A673 (cell line): ENCODE measurements at regions not wholly inside any gene's neighbourhood (a gene's known extent, or its start where the extent isn't known, plus 50 kb on each side); places are given as distances from the start of the nearest gene placed in this dataset.

Experiments used
- BruUV-seq: library from RNA; stranded (reverse); fragments of 400-500 nt; replicated peaks from 2 replicates; lab custom pipeline; 2021; lab: Mats Ljungman, UMichigan
- CTCF ChIA-PET: fragments of 300-600 bp; sonication (Branson Sonifier 250); formaldehyde crosslinking; loops from one replicate; lab custom pipeline; 2022; ENCODE audit warnings: antibody characterized with exemption; lab: Charles Lee
- POLR2A ChIA-PET: fragments of 300-600 bp; sonication (Branson Sonifier 250); formaldehyde crosslinking; loops from one replicate; lab custom pipeline; 2022; ENCODE audit warnings: antibody characterized with exemption; ENCODE audit not compliant: low non-redundant PET; lab: Charles Lee
- DNase-seq: peaks from one replicate; pipeline ENCODE4 v3.0.0-alpha.2; 2015; ENCODE audit warnings: low spot score
- H3K27ac ChIP-seq: fragments of 200-600 bp; sonication (generic); 2 replicates; pipeline ENCODE4 v1.5.1; 2016; ENCODE audit warnings: mixed run types, low read depth, mild to moderate bottlenecking, mixed read lengths, antibody characterized with exemption, low read length; ENCODE audit not compliant: poor library complexity, severe bottlenecking
- H3K27me3 ChIP-seq: fragments of 200-600 bp; sonication (generic); replicated peaks from 2 replicates; pipeline ENCODE4 v1.6.1; 2017; ENCODE audit warnings: mixed run types, low read depth, mild to moderate bottlenecking, mixed read lengths, antibody characterized with exemption, low read length; ENCODE audit not compliant: insufficient read depth, poor library complexity
- H3K36me3 ChIP-seq: fragments of 200-600 bp; sonication (generic); 2 replicates; pipeline ENCODE4 v1.6.1; 2016; ENCODE audit warnings: mixed run types, mild to moderate bottlenecking, mixed read lengths, antibody characterized with exemption, low read length; ENCODE audit not compliant: insufficient read depth, poor library complexity, severe bottlenecking
- H3K4me1 ChIP-seq: fragments of 200-600 bp; sonication (generic); 2 replicates; pipeline ENCODE4 v1.6.1; 2017; ENCODE audit warnings: mixed run types, mild to moderate bottlenecking, mixed read lengths, antibody characterized with exemption, low read length; ENCODE audit not compliant: insufficient read depth, poor library complexity, severe bottlenecking
- H3K4me3 ChIP-seq: fragments of 200-600 bp; sonication (generic); 2 replicates; pipeline ENCODE4 v1.5.1; 2016; ENCODE audit warnings: low read depth, mixed run types, mild to moderate bottlenecking, mixed read lengths, low read length; ENCODE audit not compliant: poor library complexity, severe bottlenecking
- H3K9me3 ChIP-seq: fragments of 200-600 bp; sonication (generic); 2 replicates; pipeline ENCODE4 v1.6.1; 2016; ENCODE audit warnings: mixed run types, low read depth, mild to moderate bottlenecking, mixed read lengths, antibody characterized with exemption, low read length; ENCODE audit not compliant: poor library complexity, severe bottlenecking
- EZH2 ChIP-seq: fragments of 200-600 bp; sonication (generic); IDR thresholded peaks from 2 replicates; pipeline ENCODE4 v1.6.1; 2017; ENCODE audit warnings: borderline replicate concordance, low read depth, mild to moderate bottlenecking, mixed read lengths, antibody characterized with exemption, low read length; ENCODE audit not compliant: poor library complexity, severe bottlenecking
- intact Hi-C: fragments of 100-400 bp; cut with micrococcal nuclease; formaldehyde crosslinking; loops from one replicate; pipeline ENCODE4 v1.10.0; 2022; ENCODE audit not compliant: unreplicated experiment
- TF ChIP-seq, protein P1 (sequence below): fragments of 300-800, 200-600 bp; sonication (generic); conservative IDR thresholded peaks from 2 replicates; pipeline ENCODE4 v1.5.1; 2017; ENCODE audit warnings: low read depth, mild to moderate bottlenecking, antibody characterized with exemption, low read length, moderate library complexity, mixed read lengths

DNA sequence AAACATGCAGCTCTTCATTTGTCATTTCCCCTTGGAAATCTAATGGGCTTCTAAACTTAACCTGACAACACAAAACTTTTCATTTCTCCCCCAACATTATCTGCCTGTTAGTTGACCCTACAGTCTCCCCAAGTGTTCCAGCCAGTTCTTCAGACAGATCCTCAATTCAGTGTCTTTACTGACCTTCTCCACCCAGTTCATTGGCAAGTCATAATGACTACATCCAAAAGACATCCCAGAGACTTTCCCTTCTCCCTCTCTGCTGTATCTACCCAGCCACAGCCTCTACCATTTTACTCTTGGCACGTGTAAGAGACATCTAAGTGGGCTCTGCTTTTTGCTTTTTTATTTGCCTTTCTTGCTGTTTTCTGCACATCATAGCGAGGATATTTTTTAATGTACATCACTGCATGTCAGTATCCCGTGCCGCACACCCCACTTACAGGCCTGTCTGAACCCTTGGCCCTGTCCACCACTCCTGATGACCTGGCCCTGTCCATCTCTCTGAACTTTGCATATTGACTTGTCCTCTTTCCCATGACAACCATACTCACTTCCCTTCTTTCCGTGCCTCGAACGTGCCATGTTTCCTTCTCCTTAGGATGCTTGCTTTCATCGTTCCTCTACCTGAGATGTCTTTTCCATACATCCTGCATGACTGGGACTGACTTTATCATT, 391.9 kb downstream of the IRS2 start:
- no peaks in the 10 kb centered on the region for H3K36me3 ChIP-seq
- DNase-seq = no peak
- H3K9me3 ChIP-seq = no peaks in the 10 kb centered on the region
- H3K4me3 ChIP-seq = no peak overlapping the region
- ChIA-PET POLR2A (no interaction called here), CTCF (no interaction called here)
- TF ChIP-seq EZH2 = no peak
- TF ChIP-seq, protein P1, sequence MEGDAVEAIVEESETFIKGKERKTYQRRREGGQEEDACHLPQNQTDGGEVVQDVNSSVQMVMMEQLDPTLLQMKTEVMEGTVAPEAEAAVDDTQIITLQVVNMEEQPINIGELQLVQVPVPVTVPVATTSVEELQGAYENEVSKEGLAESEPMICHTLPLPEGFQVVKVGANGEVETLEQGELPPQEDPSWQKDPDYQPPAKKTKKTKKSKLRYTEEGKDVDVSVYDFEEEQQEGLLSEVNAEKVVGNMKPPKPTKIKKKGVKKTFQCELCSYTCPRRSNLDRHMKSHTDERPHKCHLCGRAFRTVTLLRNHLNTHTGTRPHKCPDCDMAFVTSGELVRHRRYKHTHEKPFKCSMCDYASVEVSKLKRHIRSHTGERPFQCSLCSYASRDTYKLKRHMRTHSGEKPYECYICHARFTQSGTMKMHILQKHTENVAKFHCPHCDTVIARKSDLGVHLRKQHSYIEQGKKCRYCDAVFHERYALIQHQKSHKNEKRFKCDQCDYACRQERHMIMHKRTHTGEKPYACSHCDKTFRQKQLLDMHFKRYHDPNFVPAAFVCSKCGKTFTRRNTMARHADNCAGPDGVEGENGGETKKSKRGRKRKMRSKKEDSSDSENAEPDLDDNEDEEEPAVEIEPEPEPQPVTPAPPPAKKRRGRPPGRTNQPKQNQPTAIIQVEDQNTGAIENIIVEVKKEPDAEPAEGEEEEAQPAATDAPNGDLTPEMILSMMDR = no peak
- intact Hi-C loops = no loop called here
- peaks cover 5% of the 10 kb centered on the region for H3K4me1 ChIP-seq
- H3K27ac ChIP-seq = no peak overlapping the region
- no TSS peak for BruUV-seq
- no peaks in the 10 kb centered on the region for H3K27me3 ChIP-seq

DNA sequence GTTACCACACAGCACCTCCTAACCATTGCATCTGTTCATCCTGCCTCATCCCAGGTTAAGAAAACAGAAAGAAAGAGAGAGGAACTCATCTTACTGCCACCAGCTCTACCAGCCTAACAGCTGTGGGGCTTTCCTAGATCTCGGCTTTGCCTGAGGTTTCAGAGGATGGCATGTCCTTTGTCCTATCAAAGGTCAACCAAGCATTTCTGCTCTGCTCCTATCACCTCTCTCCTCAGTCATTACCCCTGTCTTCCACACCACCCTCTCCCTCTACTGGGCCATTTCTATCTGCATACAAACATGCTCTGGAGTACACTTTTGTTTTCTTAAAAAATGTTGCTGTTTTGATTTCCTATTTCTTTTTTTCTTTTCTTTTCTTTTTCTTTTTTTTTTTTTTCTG, 393.3 kb downstream of the IRS2 start:
- ChIA-PET POLR2A (no interaction called here), CTCF (no interaction called here)
- H3K36me3 ChIP-seq = no peaks in the 10 kb centered on the region
- no peaks in the 10 kb centered on the region for H3K27me3 ChIP-seq
- no peak for TF ChIP-seq EZH2
- TF ChIP-seq, protein P1 = no peak
- no peaks in the 10 kb centered on the region for H3K9me3 ChIP-seq
- no peak overlapping the region for H3K4me3 ChIP-seq
- no peak overlapping the region for H3K27ac ChIP-seq
- BruUV-seq = no TSS peak
- intact Hi-C loops = no loop called here
- H3K4me1 ChIP-seq = peaks cover 5% of the 10 kb centered on the region
- no peak for DNase-seq

- no peak for TF ChIP-seq EZH2
- TF ChIP-seq, protein P1 = no peak
- Histone ChIP-seq H3K4me3 (no peak overlapping the region), H3K4me1 (peaks cover 5% of the 10 kb centered on the region), H3K27ac (no peak overlapping the region), H3K9me3 (no peaks in the 10 kb centered on the region), H3K36me3 (no peaks in the 10 kb centered on the region), H3K27me3 (no peaks in the 10 kb centered on the region)
- ChIA-PET POLR2A (no interaction called here), CTCF (no interaction called here)
- DNase-seq = no peak
- intact Hi-C loops = no loop called here
- BruUV-seq = no TSS peak
Observed at GRCh38 chr13:109390391-109390790, 396.0 kb downstream of the IRS2 start.
